Breast epithelium (tissue), 4 donors: ENCODE measurements at regions not wholly inside any gene's neighbourhood (a gene's known extent, or its start where the extent isn't known, plus 50 kb on each side); places are given as distances from the start of the nearest gene placed in this dataset.

ENCODE experiments used
- DNase-seq, 2 donors: peaks; one replicate each; pipeline ENCODE4 v3.0.0-alpha.2; 2019; ENCODE audit warnings: low spot score in 2 of 2
- H3K27ac ChIP-seq, 2 donors: fragments of 200-600 bp; sonication (generic) in 1 of 2; one replicate each; pipeline ENCODE4 v1.5.1; 2016 to 2019; ENCODE audit warnings: mild to moderate bottlenecking in 1 of 2
- H3K27me3 ChIP-seq, 2 donors: fragments of 200-600 bp; sonication (generic) in 1 of 2; one replicate each; pipeline versions ENCODE4 v1.5.1 to v1.6.0; 2017 to 2019; ENCODE audit warnings: control low read depth in 1 of 2, mild to moderate bottlenecking in 1 of 2
- H3K36me3 ChIP-seq: fragments of 200-600 bp; one replicate; pipeline ENCODE4 v1.5.1; 2019
- H3K4me1 ChIP-seq, 2 donors: fragments of 200-600 bp; sonication (generic); one replicate each; pipeline ENCODE4 v1.5.1; 2016 to 2019; ENCODE audit warnings: control low read depth in 1 of 2
- H3K4me3 ChIP-seq, 3 donors: fragments of 200-600 bp; sonication (generic); 1 replicate in 2 of 3; 2 replicates in 1 of 3; pipeline ENCODE4 v1.5.1; 2016 to 2019; ENCODE audit warnings: mild to moderate bottlenecking in 3 of 3, moderate library complexity in 2 of 3
- H3K9me3 ChIP-seq, 2 donors: fragments of 200-600 bp; sonication (generic) in 1 of 2; one replicate each; pipeline ENCODE4 v1.5.1; 2016 to 2019; ENCODE audit warnings: control low read depth in 1 of 2
- CTCF ChIP-seq, 3 donors: fragments of 450-650 bp; IDR thresholded peaks; one replicate each; pipeline ENCODE4 v1.5.1; 2016 to 2017; ENCODE audit warnings: antibody characterized with exemption in 3 of 3, mild to moderate bottlenecking in 3 of 3, moderate library complexity in 3 of 3
- POLR2A ChIP-seq: fragments of 450-650 bp; IDR thresholded peaks from one replicate; pipeline ENCODE4 v1.6.1; 2016; ENCODE audit warnings: antibody characterized with exemption, mild to moderate bottlenecking, moderate library complexity
- POLR2AphosphoS5 ChIP-seq, 3 donors: sonication (generic); formaldehyde crosslinking; IDR thresholded peaks; one replicate each; pipeline ENCODE4 v1.6.1; 2017; ENCODE audit warnings: antibody characterized with exemption in 3 of 3
- intact Hi-C: fragments of 100-400 bp; cut with DNase I; formaldehyde crosslinking; loops from one replicate; pipeline ENCODE4 v1.15.1; 2023; ENCODE audit warnings: low total_unique reads

GRCh38 chr7:33714208-33714607 lies 191.1 kb upstream of the BMPER start:
- H3K4me1 ChIP-seq, result no peaks in the 10 kb centered on the region
- no peaks in the 10 kb centered on the region for H3K9me3 ChIP-seq
- no peak overlapping the region for H3K27ac ChIP-seq
- no peak for DNase-seq
- no peak for TF ChIP-seq POLR2A
- TF ChIP-seq POLR2AphosphoS5 (IDR thresholded peaks at IDR 0.05), result no peak
- TF ChIP-seq CTCF (IDR thresholded peaks at IDR 0.05), result no peak
- H3K27me3 ChIP-seq, result no peaks in the 10 kb centered on the region
- H3K4me3 ChIP-seq, result no peak overlapping the region
- H3K36me3 ChIP-seq, result no peaks in the 10 kb centered on the region
- intact Hi-C loops, result no loop called here

GRCh38 chr7:33716581-33717477 lies 188.5 kb upstream of the BMPER start:
- intact Hi-C loops, result no loop called here
- Histone ChIP-seq H3K4me3 (no peak overlapping the region), H3K27me3 (no peaks in the 10 kb centered on the region), H3K9me3 (no peaks in the 10 kb centered on the region), H3K36me3 (no peaks in the 10 kb centered on the region), H3K4me1 (no peaks in the 10 kb centered on the region), H3K27ac (no peak overlapping the region)
- no peak for DNase-seq
- TF ChIP-seq CTCF (IDR thresholded peaks at IDR 0.05) (peak in 2 of 3 donors; percentile 24 to 53), POLR2A (no peak)

- Histone ChIP-seq H3K27ac (peak overlapping the region in 1 of 2 donors; percentile 7), H3K9me3 (no peaks in the 10 kb centered on the region), H3K4me3 (no peak overlapping the region), H3K36me3 (no peaks in the 10 kb centered on the region), H3K4me1 (no peaks in the 10 kb centered on the region), H3K27me3 (no peaks in the 10 kb centered on the region)
- DNase-seq, result no peak
- intact Hi-C loops, result no loop called here
- TF ChIP-seq CTCF (IDR thresholded peaks at IDR 0.05) (no peak), POLR2A (no peak), POLR2AphosphoS5 (IDR thresholded peaks at IDR 0.05) (no peak)
These were observed 186.2 kb upstream of the BMPER start for GRCh38 chr7:33719059-33719581.

GRCh38 chr7:33720139-33720538 lies 185.2 kb upstream of the BMPER start:
- TF ChIP-seq CTCF (IDR thresholded peaks at IDR 0.05), result no peak
- TF ChIP-seq POLR2AphosphoS5 (IDR thresholded peaks at IDR 0.05), result no peak
- no peak for TF ChIP-seq POLR2A
- no peaks in the 10 kb centered on the region for H3K9me3 ChIP-seq

GRCh38 chr7:33720870-33721269 lies 184.5 kb upstream of the BMPER start:
- TF ChIP-seq CTCF (IDR thresholded peaks at IDR 0.05), result no peak
- TF ChIP-seq POLR2AphosphoS5 (IDR thresholded peaks at IDR 0.05), result no peak
- TF ChIP-seq POLR2A, result no peak
- H3K27ac ChIP-seq, result no peak overlapping the region
- H3K4me3 ChIP-seq, result no peak overlapping the region
- DNase-seq, result no peak
- intact Hi-C loops, result no loop called here
- no peaks in the 10 kb centered on the region for H3K9me3 ChIP-seq
- no peaks in the 10 kb centered on the region for H3K36me3 ChIP-seq
- no peaks in the 10 kb centered on the region for H3K27me3 ChIP-seq
- no peaks in the 10 kb centered on the region for H3K4me1 ChIP-seq

More at GRCh38 chr7:33720139-33720538, 185.2 kb upstream of the BMPER start:
- Histone ChIP-seq H3K4me3 (no peak overlapping the region), H3K36me3 (no peaks in the 10 kb centered on the region), H3K27ac (no peak overlapping the region), H3K4me1 (no peaks in the 10 kb centered on the region), H3K27me3 (no peaks in the 10 kb centered on the region)
- DNase-seq, result no peak
- intact Hi-C loops, result no loop called here
